ENCODE measurements at regions not wholly inside any gene's neighbourhood (a gene's known extent, or its start where the extent isn't known, plus 50 kb on each side); places are given as distances from the start of the nearest gene placed in this dataset.

DNA sequence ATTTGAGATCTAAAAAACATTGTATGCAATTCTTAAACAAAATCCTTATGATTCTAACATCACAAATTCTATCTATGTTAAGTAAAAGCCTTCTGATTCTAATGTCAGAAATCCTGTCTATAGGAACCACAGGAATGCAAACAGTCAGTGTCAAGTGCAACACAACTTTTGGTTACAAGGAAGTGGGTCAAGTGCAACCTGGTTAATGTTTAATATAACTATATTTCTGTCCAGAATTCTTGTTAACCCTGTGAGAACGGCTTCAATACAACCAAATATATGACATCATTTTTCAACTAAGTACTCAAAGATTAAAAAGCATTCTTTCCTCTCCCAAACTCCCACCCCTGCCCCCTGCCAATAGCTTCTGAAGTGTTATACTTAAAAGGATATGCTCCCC lies 107.9 kb upstream of the PLEKHA5 start:
- DNase-seq: no peak

DNA sequence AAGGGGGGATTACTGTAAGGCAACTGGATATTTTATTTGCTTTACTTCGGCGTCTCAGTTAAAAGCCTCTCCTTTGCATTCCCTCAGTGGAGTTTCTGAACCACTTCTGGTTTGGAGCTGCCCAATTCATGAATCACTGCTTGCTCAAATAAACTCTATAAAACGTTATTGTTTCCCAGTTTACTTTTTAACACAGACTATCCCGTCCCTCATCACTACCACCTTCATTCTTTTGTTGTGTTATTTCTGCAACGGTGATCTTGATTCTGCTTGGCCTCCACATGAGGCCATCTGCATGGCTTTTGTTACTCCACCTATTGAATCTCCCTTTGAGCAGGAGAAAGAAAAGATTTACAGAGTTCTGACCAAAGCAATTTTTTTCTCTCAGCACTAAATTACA lies 104.0 kb upstream of the PLEKHA5 start:
- no peak for DNase-seq

DNA sequence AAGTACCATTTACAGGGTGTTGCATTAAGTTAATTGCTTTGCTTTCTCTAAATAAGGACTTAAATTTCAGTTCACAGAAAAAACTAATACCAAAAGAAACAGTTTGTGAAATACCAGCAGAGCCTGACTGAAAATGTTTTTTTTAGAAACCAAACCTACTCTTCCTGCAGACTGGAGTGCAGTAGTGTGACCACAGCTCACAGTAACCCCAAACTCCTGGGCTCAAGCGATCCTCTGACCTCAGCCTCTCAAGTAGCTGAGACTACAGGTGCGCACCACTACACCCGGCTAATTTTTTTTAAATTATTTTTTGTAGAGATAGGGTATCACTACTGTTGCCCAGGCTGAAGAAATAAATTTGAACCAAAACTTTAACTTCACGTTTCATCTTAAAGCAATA lies 103.5 kb upstream of the PLEKHA5 start:
- DNase-seq: no peak

DNA sequence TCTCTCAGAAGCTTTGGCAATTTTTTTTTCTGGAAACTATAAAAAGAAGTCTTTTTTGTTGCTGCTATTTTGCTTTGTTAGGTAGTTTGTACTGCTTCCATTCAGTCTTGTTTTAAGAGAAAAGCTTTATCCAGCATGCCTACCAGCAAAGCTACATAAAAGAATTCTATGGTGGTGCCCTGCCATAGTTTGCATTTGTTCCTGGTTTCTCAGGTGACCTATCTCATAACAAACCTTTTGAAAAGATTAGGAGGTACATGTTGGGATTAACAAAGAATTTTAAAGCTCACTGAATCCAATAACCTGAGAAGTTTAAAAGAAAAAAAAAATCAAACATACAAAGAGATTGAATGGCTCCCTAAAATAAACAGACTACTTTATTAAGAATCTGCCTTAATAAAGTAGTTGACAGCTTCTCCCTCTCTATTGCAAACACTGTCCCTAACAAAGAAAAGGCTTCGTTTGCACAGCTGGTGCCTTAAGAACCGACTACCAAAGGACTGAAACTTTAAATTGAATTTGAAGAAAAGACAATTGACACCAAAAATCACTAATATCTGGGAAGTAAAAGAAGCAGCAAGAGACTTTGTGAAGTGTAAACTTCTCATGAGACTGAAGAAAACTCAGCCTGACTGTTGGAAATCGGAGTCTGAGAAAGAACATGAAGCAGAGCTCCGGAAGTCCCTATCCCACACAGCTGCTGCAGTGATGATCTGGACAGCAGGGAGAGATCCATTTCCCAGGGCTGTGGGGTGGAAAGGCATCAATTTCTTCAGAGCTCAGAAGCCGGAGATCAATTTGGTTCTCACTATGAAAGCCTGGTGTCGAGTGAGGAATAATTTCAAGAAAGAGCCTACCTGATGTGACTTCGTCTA lies 102.7 kb upstream of the PLEKHA5 start:
- DNase-seq: no peak

DNA sequence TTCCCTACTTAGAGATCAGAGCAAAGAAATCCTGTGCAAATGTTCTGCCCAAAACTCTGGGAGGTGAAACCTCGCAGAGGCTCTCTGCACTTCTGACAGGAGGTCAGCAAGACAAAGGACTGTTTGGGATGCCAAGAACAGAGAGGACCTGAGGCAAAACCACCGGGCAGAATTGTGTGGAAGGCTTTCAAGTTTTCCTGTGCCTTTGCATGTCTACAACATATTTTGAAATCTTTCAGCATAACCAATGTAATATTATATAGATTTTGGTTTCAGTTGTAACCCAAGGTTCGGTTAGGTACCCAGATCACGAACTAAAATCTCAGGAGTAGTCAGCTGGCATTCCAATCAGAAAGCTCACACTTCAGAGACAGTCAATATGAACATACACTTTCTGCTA lies 99.4 kb upstream of the PLEKHA5 start:
- DNase-seq: no peak

DNA sequence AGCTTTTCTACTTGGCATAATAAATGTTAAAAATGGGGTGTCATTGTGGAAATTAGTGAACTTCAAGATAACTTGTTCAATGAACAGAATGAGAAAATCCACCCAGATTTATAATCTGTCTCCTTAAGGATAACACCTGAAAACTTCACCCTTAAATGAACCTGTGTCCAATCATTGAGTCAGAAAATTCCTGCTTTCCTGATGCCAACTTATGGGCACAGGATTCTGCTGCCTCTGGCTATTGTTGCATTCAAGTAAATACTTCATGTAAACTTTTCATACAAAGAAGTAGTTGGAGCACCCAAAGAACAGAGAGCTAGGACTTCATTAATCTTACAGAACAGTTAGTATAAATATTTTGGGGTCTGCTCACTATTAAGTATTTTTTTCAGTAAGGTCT lies 98.9 kb upstream of the PLEKHA5 start:
- no peak for DNase-seq

DNA sequence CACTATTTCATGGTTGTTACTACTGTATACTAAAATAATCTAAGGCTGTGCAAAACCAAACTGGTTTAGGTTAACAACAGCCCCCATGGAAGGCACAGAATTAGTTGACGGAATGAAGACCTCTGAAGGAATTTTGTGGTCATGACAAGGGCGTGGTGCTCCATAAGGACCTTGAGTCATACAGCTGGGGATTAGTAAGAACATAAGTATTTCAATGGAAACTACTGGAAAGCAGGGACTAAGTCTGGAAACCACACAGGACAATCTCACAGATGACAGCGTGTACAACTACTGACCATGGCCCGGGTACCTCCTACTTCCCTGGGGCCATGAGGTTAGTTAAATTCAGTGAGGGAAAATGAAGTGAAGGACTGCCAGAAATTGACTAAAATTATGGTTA lies 98.5 kb upstream of the PLEKHA5 start:
- DNase-seq: no peak

DNA sequence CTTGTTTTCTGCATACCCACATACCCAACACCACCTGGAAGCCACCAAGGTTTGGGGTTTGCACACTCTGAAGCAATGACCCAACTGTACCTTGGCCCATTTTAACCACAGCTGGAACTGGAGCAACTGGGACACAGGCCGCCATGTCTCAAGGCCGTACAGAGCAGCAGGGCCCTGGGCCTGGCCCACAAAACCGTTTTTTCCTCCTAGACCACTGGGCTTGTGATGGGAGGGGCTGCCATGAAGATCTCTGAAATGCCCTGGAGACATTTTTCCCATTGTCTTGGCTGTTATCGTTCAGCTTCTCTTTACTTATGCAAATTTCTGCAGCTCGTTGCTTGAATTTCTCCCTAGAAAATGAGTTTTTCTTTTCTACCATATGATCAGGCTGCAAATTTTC lies 96.7 kb upstream of the PLEKHA5 start:
- no peak for DNase-seq

DNA sequence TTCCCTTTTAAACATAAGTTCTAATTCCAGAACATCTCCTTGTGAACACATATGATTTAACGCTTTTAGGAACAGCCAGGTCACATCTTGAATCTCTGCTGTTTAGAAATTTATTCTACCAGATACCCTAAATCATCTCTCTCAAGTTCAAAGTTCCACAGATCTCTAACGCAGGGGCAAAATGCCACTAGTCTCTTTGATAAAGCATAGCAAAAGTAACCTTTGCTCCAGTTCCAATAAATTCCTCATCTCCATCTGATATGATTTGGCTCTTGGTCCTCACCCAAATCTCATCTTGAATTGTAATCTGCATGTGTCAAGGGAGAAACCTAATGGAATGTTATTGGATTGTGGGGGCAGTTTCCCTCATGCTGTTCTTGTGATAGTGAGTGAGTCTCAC lies 96.3 kb upstream of the PLEKHA5 start:
- DNase-seq: no peak

DNA sequence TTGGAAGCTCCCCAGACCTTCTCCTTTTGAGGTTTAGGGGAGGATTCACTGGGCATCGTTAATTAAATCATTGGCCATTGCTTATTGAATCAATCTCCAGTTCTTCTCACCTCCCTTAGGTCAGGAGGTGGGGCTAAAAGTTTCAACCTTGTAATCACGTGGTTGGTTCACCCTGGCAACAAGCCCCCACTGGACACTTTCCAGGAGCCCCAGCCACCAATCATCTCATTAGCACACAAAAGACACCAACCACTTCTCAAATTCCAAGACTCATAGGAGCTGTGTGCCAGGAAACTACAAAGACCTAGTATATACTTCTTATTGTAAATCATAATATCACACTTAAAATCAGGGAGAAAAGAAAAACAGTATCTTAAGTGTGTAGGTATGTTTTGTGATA lies 94.6 kb upstream of the PLEKHA5 start:
- DNase-seq: no peak

DNA sequence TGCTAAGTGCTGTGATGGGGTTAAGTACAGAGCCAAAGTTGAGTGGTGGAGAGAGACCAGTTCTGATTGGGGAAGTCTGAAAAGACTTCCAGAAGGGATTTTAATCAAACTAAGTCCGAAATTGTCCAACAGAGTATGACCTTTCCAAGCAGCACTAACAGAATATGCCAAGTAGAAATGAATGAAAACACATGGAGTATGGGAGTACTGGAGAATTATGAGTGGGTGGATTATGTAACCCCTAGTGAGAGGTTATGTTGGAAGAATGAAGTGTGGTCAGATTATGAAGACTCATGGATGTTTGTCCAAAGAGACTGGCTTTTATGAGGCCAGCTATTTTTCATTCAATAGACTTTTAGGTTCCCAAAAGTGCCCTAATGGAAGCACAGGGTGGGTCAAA lies 94.0 kb upstream of the PLEKHA5 start:
- DNase-seq: no peak

DNA sequence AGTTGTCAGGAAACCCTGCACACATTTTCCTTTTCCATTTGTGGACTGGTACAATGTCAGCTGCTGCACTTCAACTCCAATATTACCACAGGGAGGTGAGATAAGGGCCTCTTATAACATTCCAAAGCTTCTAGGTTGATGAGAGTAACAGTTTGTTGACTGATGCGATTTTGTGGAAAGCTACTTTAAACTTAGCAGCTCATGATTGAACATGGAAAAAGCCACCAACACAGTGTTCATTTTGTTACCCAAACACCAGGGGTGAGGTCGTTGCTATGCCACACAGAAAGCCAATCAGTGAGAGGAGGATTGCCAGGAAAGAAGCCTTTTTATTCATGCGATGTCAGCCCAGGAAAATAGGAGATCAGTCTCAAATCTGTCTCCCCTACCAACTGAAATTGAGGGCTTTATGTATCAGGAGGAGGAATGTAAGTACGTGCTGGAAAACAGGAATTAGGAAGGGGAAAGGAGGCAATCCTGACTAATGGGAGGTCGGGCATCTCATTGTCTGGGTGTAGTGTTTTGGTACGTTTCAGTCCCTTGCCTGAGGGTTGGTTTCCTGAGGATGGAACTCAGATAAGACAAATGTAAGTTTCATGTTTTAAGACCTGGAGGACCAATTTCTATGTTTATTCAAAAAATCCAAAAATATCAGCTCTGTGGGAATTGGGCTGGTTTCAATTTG lies 92.7 kb upstream of the PLEKHA5 start:
- no peak for DNase-seq

DNA sequence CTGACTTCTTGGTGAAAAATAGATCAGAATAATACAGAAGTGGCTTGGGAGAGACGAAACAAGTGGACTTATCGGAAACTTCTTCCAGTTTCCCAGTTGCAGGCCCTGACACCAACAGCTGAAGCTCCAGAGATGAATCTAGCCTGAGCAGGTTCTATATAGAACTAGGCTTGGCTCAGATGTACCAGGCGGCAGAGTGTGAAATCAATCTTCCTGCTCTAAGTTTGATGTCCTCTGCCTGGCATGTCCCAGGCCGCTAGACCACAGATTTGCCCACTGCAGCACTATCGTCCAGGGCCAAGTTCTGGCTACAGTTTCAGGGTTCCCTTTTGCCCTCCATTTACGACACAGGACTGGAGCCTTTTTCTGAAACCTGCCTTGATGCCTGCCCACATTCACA lies 91.3 kb upstream of the PLEKHA5 start:
- no peak for DNase-seq

DNA sequence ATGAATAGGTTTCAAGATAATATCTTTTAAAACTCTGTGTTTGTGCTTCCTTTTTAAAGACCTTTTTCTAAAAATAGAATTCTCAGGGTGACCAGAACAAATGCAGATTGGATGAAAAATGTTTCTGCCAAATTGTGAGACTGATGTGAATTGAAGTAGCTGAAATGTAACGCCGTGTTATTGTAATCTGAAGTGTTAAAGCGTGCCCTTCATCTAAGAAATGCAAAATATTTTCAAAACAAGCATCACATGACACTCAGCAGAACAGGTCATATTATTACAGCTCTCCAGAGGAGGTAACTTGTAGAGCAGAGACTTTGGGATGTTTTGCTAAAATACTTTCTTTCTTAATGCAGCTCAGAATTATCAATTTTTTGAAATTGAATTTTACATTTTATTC lies 90.0 kb upstream of the PLEKHA5 start:
- DNase-seq: no peak

DNA sequence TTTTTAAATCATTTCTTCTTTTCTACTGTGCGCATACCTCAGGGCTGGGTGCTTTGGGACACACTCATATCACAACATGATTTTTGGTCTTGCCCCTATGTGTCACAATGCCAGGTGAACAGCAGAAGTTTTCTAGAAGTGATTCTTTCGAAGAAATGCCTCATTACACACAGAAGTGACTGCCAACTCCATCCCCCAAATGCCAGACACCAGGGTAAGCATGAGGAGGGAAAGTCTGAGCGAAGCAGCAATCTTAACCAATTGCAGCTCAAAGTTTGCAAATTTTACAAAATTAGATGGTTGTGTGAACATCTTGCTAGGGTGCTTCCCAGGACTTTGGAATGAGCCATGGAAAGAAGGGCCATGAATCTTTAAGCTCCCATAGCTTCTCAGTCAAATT lies 87.3 kb upstream of the PLEKHA5 start:
- no peak for DNase-seq

DNA sequence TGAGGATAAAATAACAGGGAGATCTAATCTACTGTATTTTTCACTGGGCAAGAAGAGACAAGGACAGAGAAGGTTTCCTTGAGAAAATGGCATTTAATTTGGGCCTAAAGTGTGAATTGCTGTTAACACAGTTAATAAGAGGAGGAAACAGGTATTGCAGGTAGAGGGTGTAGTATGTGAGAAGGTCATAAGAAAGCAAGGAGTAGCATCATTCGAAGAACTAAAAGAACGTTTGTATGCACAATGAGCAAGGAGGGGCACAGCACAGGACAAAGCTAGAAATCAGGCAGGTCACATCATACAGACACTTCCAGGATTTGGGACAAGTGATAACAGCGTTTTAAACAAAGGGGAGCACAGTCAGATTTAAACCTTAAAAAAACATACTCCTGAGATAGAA lies 85.1 kb upstream of the PLEKHA5 start:
- no peak for DNase-seq

DNA sequence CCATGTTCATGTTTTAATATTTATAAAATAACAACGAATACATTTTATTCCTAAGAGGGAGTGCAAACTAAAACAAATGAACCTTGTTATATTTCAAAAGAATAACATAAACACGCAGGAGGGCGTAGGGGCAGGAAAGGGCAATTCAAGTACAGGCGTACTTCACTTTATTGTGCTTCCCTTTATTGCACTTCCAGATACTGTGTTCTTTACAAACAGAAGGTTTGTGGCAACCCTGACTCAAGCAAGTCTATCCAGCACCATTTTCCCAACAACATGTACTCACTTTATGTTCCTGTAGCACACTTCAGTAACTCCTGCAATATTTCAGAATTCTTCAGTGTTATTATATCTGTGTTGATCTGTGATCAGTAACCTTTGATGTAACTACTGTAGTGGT lies 84.6 kb upstream of the PLEKHA5 start:
- DNase-seq: no peak

DNA sequence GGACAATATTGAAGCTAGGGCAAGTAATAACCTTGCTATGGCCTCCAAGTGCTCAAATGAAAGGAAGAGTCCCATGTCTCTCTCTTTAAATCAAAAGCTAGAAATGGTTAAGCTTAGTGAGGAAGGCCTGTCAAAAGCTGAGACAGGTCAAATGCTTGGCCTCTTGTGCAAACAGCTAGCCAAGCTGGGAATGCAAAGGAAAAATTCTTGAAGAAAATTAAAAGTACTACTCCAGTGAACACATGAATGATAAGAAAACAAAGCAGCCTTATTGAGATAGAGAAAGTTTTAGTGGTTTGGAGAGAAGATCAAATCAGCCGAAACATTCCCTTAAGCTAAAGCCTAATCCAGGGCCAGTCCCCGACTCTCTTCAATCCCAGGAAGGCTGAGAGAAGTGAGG lies 84.1 kb upstream of the PLEKHA5 start:
- no peak for DNase-seq

DNA sequence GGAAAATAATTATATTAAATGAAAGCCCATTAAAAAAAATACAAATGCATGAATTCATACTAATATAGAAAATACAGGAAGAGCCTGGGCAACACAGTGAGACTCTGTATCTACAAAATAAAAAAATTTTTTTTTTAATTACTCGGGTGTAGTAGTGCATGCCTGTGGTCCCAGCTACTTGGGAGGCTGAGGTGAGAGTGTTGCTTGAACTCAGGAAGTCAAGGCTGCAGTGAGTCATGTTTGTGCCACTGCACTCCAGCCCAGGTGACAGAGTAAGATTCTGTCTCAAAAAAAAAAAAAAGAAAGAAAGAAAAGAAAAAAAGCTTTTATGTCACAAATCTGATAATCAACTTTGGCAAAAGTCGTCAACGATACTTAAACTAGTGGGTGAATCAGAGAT lies 80.6 kb upstream of the PLEKHA5 start:
- no peak for DNase-seq

DNA sequence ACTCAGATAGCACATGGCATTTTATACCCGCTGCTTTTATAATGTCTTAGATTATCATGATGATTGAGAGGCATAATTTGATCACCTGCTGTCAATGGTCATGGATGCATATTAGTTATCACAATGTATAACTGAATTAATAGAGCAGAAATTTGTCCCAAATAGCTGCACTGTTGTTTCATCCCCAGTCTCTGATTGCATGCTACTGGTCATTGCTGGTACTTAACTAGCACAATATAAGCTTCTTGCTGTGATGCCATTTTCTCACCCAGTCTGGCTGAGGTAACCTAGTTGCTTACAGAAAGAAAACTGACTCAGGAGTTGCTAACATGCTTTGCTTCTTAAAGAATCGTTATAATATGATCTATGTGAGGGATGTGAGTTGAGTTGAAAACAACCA lies 76.8 kb upstream of the PLEKHA5 start:
- DNase-seq: no peak

DNA sequence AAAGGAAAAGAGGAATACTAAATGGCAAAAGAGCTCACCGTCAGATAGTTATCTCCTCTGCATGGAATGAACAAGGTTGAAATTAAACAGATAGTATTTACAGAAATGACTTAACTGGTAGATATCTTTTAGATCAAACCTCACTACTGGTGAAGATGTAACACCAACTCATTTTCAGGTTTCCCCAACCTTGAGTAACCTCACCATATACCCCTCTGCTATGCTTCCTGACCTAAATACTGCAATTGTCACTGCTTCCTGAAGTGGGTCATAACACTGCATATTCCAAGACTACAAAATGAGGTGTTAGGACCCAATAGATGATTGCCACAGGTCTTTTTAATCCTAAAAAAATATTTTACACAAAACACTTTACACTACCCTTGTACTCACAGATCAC lies 76.3 kb upstream of the PLEKHA5 start:
- DNase-seq: no peak

DNA sequence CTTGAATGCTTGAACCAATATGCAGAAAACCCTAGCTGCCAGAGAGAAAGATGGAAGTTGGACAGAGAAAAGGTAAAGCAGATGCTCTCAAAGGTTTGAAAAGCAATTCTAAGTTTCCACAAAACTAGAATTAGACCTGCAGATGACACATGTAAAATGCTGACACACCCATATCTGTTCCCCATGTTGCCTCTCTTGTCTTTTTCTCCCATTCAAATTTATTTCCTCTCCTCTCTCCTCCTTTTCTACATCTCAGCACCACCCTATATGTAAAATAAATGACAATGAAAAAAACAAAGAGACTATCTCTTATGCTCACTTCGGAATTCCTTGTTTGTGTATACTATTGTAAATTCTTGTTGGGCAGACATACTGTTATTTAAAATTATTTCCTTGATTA lies 75.5 kb upstream of the PLEKHA5 start:
- no peak for DNase-seq

DNA sequence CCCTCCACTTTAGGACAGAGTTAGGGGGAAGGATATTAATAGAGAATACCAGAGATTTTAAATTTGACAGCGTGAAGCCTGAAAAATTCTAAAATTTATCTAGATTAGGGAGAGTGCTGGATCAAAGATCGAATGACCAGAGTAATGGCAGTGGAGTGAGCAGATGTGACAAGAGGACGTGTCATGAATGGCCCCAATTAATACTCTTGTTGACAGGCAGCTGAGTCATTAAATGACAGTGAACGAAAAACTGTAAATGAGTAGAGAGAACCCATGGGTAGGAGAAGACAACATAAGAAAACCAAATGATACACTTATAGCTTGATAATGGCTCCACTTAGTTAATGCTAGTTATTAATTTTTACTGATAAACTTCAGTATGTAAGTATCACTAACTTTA lies 73.9 kb upstream of the PLEKHA5 start:
- no peak for DNase-seq

DNA sequence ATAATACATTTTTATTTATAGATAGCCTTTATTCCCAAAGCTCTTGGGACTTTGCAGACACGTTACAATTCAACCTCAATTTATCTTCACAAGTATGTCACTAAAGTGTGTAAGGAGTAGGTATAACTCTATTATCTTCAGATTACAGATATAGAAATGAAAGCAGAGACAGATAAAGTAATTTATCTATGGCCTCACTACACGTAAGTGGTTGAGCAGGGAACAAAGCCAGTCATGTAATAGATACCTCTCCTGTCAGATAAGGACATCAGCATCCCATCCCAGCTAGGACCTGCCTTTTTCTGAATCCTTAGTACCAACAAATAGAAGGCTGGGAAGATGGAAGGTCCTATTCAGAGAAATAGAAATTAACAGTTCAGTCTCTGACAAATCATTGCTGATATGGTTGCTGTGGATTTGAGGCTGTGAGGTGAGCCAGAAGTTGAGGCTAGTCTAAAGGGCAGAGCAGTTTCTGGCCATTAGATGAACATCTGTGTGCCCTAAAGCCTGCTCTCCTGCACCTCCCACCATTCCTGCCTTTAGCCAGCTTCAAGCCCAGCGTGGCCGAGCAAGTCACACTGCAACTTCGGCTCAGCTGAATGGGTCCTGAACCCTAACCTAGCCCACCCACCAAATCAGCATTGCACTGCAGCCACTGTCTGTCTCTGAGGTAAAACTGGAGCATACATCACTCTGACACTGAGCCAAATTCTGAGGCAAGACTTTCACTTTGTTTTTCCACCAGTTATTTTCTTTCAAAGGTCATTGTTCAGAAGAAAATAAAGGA lies 71.1 kb upstream of the PLEKHA5 start:
- DNase-seq: no peak

All from GDM1 (cell line).